GM21360 (cell line): ENCODE measurements at regions not wholly inside any gene's neighbourhood (a gene's known extent, or its start where the extent isn't known, plus 50 kb on each side); places are given as distances from the start of the nearest gene placed in this dataset.
"Not testable (repeated sequence)": the region's sequence is repeated elsewhere in the genome, so short reads cannot be mapped to it uniquely, and the experiment has no call there.

Source experiments
- ATAC-seq: cut with Tn5 transposase; IDR thresholded peaks from one replicate; pipeline ENCODE4 v1.9.1; 2021; ENCODE audit warnings: mild to moderate bottlenecking, moderate library complexity; ENCODE audit not compliant: unreplicated experiment

GRCh38 chr7:127530148-127530547 lies 55.2 kb downstream of the GCC1 start:
- ATAC-seq: no peak

GRCh38 chr7:127527561-127527960 lies 57.8 kb downstream of the GCC1 start:
- ATAC-seq: no peak

- ATAC-seq: no peak
Measured at GRCh38 chr7:127525866-127526480, 59.4 kb downstream of the GCC1 start.

- ATAC-seq: no peak
Measured at GRCh38 chr7:127516320-127516719, 69.1 kb downstream of the GCC1 start.

GRCh38 chr7:127514499-127514898 lies 70.9 kb downstream of the GCC1 start:
- ATAC-seq: no peak

- ATAC-seq: no peak
Measured at GRCh38 chr7:127513311-127513710, 72.1 kb downstream of the GCC1 start.

- ATAC-seq: no peak
Measured at GRCh38 chr7:127512663-127513062, 72.7 kb downstream of the GCC1 start.

- ATAC-seq: peak; percentile 59
Measured at GRCh38 chr7:127504715-127505114, 80.7 kb downstream of the GCC1 start.

GRCh38 chr7:127501817-127502216 lies 83.6 kb downstream of the GCC1 start:
- ATAC-seq: no peak

- no peak for ATAC-seq
Measured at GRCh38 chr7:127487381-127487780, 94.9 kb upstream of the ZNF800 start.

GRCh38 chr7:127486654-127487053 lies 94.1 kb upstream of the ZNF800 start:
- peak; percentile 84 for ATAC-seq

- no peak for ATAC-seq
Measured at GRCh38 chr7:127485482-127485881, 93.0 kb upstream of the ZNF800 start.

- ATAC-seq: no peak
Measured at GRCh38 chr7:127484954-127485353, 92.4 kb upstream of the ZNF800 start.

- no peak for ATAC-seq
Measured at GRCh38 chr7:127478461-127478860, 86.0 kb upstream of the ZNF800 start.

GRCh38 chr7:127478024-127478355 lies 85.5 kb upstream of the ZNF800 start:
- no peak for ATAC-seq

GRCh38 chr7:127477295-127478023 lies 85.0 kb upstream of the ZNF800 start:
- ATAC-seq: no peak

- ATAC-seq: no peak
Measured at GRCh38 chr7:127476618-127477017, 84.1 kb upstream of the ZNF800 start.

- no peak for ATAC-seq
Measured at GRCh38 chr7:127474457-127474856, 81.9 kb upstream of the ZNF800 start.

- no peak for ATAC-seq
Measured at GRCh38 chr7:127473409-127473808, 80.9 kb upstream of the ZNF800 start.

- no peak for ATAC-seq
Measured at GRCh38 chr7:127460077-127460476, 67.6 kb upstream of the ZNF800 start.

GRCh38 chr7:127451258-127451657 lies 58.8 kb upstream of the ZNF800 start:
- not testable (repeated sequence) for ATAC-seq

GRCh38 chr7:127448566-127448965 lies 56.1 kb upstream of the ZNF800 start:
- no peak for ATAC-seq
